Spleen (tissue), 11 donors: ENCODE measurements at regions not wholly inside any gene's neighbourhood (a gene's known extent, or its start where the extent isn't known, plus 50 kb on each side); places are given as distances from the start of the nearest gene placed in this dataset.

ENCODE experiments used
- DNase-seq: peaks from one replicate; pipeline ENCODE4 v3.0.0-alpha.2; 2020
- H3K27ac ChIP-seq, 8 donors: fragments of 200-600 bp; sonication (generic) in 7 of 8; 1 replicate in 4 of 8; 2 replicates in 4 of 8; pipeline versions ENCODE4 v1.5.0 to v1.8.0; 2016 to 2021; ENCODE audit warnings: inconsistent platforms in 4 of 8, mild to moderate bottlenecking in 4 of 8, moderate library complexity in 1 of 8
- H3K27me3 ChIP-seq, 7 donors: fragments of 200-600 bp; sonication (generic) in 6 of 7; replicated peaks in 1 of 7; 1 replicate in 4 of 7; 2 replicates in 3 of 7; pipeline versions ENCODE4 v1.5.0 to v1.8.0; 2016 to 2021; ENCODE audit warnings: inconsistent platforms in 3 of 7, mild to moderate bottlenecking in 1 of 7
- H3K36me3 ChIP-seq, 6 donors: fragments of 200-600 bp; sonication (generic) in 5 of 6; 1 replicate in 4 of 6; 2 replicates in 2 of 6; pipeline versions ENCODE4 v1.5.0 to v1.8.0; 2016 to 2021; ENCODE audit warnings: inconsistent platforms in 2 of 6
- H3K4me1 ChIP-seq, 6 donors: fragments of 200-600 bp; sonication (generic) in 5 of 6; 1 replicate in 3 of 6; 2 replicates in 3 of 6; pipeline versions ENCODE4 v1.5.0 to v1.8.0; 2016 to 2021; ENCODE audit warnings: inconsistent platforms in 3 of 6
- H3K4me3 ChIP-seq, 8 donors: fragments of 200-600 bp; sonication (generic) in 7 of 8; 1 replicate in 4 of 8; 2 replicates in 4 of 8; pipeline versions ENCODE4 v1.5.0 to v1.8.0; 2016 to 2021; ENCODE audit warnings: inconsistent platforms in 4 of 8, mild to moderate bottlenecking in 4 of 8, moderate library complexity in 2 of 8
- H3K9me3 ChIP-seq, 8 donors: fragments of 200-600 bp; sonication (generic) in 7 of 8; 1 replicate in 4 of 8; 2 replicates in 4 of 8; pipeline versions ENCODE4 v1.5.0 to v1.8.0; 2016 to 2021; ENCODE audit warnings: inconsistent platforms in 4 of 8
- POLR2A ChIP-seq, 3 donors: fragments of 450-650 bp; IDR thresholded peaks; one replicate each; pipeline ENCODE4 v1.5.1; 2017; ENCODE audit warnings: antibody characterized with exemption in 3 of 3, mild to moderate bottlenecking in 1 of 3
- POLR2AphosphoS5 ChIP-seq, 3 donors: sonication (generic); formaldehyde crosslinking; IDR thresholded peaks; one replicate each; pipeline ENCODE4 v1.5.1; 2017; ENCODE audit warnings: antibody characterized with exemption in 3 of 3
- WGBS, 5 donors: extraction: QIAGEN DNeasy Blood & Tissue Kit in 3 of 5; methylation state at CpG; one replicate each; pipeline versions ENCODE4 v1.1.5 to v1.1.7; 2013 to 2018; 5-methylcytosine and 5-hydroxymethylcytosine counted together
- intact Hi-C: fragments of 100-400 bp; cut with DNase I; formaldehyde crosslinking; loops from one replicate; pipeline ENCODE4 v1.15.0; 2023; ENCODE audit warnings: low total_unique reads
- TF ChIP-seq, protein P1 (sequence below), 11 experiments: fragments of 200-600 bp in 7 of 11; fragments of 450-650 bp in 4 of 11; sonication (generic) in 4 of 11; IDR thresholded peaks in 8 of 11; conservative IDR thresholded peaks in 3 of 11; 1 replicate in 7 of 11; 2 replicates in 4 of 11; pipeline versions ENCODE4 v1.4.0 to v1.8.0; 2016 to 2021; ENCODE audit warnings: antibody characterized with exemption in 11 of 11, inconsistent platforms in 4 of 11, mild to moderate bottlenecking in 1 of 11
- donor health status: healthy with polysubstance abuse.
- donor health status: DM: no; HTN: no; CAD: no; lungs with moderate emphysema.
- donor health status: DM: no; HTN: no; CAD: no.
- donor health status: Bipolar disorder and iron deficiency.
- donor health status: healthy.
- donor health status: DM: no; HTN: no; CAD: no.
- donor health status: DM: yes; HTN: yes; CAD: no.

DNA sequence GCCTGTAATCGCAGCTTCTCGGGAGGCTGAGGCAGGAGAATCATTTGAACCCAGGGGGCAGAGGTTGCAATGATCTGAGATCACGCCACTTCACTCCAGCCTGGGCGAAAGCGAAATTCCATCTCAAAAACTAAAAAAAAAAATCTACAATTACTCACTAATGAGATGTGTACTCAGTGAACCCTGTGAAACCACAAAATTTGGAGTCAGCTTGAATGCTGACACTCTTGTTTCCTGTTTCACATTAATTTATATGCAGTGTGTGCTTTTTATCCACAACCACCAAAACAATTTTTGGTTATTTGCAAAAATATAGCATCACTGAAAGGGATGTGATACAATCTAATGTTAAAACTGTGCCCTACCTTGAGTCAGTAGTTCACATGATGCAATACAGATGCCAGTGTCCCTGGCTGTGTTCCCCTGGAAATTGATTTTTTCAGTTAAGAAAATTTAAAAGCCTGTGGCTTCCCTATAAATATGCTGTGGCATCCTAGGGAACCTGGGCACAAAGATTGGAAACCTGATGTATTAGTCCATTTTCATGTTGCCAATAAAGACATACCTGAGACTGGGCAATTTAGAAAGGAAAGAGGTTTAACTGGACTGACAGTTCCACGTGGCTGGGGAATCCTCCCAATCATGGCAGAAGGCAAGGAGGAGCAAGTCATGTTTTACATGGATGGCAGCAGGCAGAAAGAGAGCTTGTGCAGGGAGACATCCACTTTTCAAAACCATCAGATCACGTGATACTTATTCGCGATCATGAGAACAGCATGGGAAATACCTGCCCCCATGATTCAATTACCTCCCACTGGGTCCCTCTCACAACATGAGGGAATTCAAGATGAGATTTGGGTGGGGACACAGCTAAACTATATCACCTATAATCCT lies 337.5 kb upstream of the NT5C1B start:
- DNase-seq = no peak
- peaks cover 0 to 3% (median 0%) of the 10 kb centered on the region in 6 donors for H3K4me1 ChIP-seq
- intact Hi-C loops = no loop called here
- H3K27me3 ChIP-seq = no peaks in the 10 kb centered on the region
- peaks cover 0 to 9% (median 0%) of the 10 kb centered on the region in 8 donors for H3K9me3 ChIP-seq
- H3K4me3 ChIP-seq = no peak overlapping the region
- H3K27ac ChIP-seq = no peak overlapping the region
- WGBS, 5 donors = 82 to 86% (median 83%) methylated on average over 9 of the region's 9 CpGs
- no peaks in the 10 kb centered on the region for H3K36me3 ChIP-seq
- TF ChIP-seq POLR2A (IDR thresholded peaks at IDR 0.05) = no peak
- TF ChIP-seq, protein P1, sequence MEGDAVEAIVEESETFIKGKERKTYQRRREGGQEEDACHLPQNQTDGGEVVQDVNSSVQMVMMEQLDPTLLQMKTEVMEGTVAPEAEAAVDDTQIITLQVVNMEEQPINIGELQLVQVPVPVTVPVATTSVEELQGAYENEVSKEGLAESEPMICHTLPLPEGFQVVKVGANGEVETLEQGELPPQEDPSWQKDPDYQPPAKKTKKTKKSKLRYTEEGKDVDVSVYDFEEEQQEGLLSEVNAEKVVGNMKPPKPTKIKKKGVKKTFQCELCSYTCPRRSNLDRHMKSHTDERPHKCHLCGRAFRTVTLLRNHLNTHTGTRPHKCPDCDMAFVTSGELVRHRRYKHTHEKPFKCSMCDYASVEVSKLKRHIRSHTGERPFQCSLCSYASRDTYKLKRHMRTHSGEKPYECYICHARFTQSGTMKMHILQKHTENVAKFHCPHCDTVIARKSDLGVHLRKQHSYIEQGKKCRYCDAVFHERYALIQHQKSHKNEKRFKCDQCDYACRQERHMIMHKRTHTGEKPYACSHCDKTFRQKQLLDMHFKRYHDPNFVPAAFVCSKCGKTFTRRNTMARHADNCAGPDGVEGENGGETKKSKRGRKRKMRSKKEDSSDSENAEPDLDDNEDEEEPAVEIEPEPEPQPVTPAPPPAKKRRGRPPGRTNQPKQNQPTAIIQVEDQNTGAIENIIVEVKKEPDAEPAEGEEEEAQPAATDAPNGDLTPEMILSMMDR (IDR thresholded peaks at IDR 0.05 in 8 of 11, conservative IDR thresholded peaks at IDR 0.05 in 3 of 11) = no peak
- no peak for TF ChIP-seq POLR2AphosphoS5 (IDR thresholded peaks at IDR 0.05)

GRCh38 chr2:18925296-18925695 lies 335.9 kb upstream of the NT5C1B start:
- no peaks in the 10 kb centered on the region for H3K27me3 ChIP-seq
- intact Hi-C loops = no loop called here
- peaks cover 0 to 3% (median 0%) of the 10 kb centered on the region in 6 donors for H3K4me1 ChIP-seq
- H3K27ac ChIP-seq = no peak overlapping the region
- no peak overlapping the region for H3K4me3 ChIP-seq
- H3K36me3 ChIP-seq = no peaks in the 10 kb centered on the region
- DNase-seq = no peak
- peaks cover 0 to 9% (median 2%) of the 10 kb centered on the region in 8 donors for H3K9me3 ChIP-seq
- WGBS, 5 donors = 63 to 79% (median 73%) methylated on average over 2 of the region's 2 CpGs
- TF ChIP-seq POLR2AphosphoS5 (IDR thresholded peaks at IDR 0.05) = no peak
- TF ChIP-seq, protein P1 (IDR thresholded peaks at IDR 0.05 in 8 of 11, conservative IDR thresholded peaks at IDR 0.05 in 3 of 11) = no peak
- no peak for TF ChIP-seq POLR2A (IDR thresholded peaks at IDR 0.05)

DNA sequence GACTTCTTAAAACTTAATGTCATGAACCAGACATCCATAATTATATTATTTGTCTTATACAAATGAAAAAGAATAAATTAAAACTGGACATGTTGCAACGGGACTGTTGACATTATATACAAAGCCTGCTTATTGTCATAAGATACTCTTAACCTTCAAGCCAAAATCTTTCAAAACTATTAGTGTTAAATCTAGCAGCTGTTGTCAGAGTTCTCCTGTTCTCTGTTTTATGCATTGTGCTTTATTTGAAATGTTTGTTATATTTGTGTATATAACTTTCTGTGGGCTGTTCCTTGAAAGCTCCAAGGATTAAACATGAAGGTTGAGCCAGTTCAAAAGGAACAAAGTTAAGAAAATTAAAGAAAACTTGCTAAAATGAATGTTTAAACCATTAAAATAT lies 335.5 kb upstream of the NT5C1B start:
- peaks cover 0 to 9% (median 2%) of the 10 kb centered on the region in 8 donors for H3K9me3 ChIP-seq
- no peak for DNase-seq
- no peaks in the 10 kb centered on the region for H3K27me3 ChIP-seq
- TF ChIP-seq POLR2AphosphoS5 (IDR thresholded peaks at IDR 0.05) = no peak
- TF ChIP-seq POLR2A (IDR thresholded peaks at IDR 0.05) = no peak
- TF ChIP-seq, protein P1 (IDR thresholded peaks at IDR 0.05 in 8 of 11, conservative IDR thresholded peaks at IDR 0.05 in 3 of 11) = no peak
- no peak overlapping the region for H3K4me3 ChIP-seq
- no peaks in the 10 kb centered on the region for H3K36me3 ChIP-seq
- H3K4me1 ChIP-seq = peaks cover 0 to 3% (median 0%) of the 10 kb centered on the region in 6 donors
- whole genome bisulfite sequencing, 5 donors = 63 to 83% (median 75%) methylated on average over 1 of the region's 1 CpG
- intact Hi-C loops = no loop called here
- H3K27ac ChIP-seq = no peak overlapping the region

DNA sequence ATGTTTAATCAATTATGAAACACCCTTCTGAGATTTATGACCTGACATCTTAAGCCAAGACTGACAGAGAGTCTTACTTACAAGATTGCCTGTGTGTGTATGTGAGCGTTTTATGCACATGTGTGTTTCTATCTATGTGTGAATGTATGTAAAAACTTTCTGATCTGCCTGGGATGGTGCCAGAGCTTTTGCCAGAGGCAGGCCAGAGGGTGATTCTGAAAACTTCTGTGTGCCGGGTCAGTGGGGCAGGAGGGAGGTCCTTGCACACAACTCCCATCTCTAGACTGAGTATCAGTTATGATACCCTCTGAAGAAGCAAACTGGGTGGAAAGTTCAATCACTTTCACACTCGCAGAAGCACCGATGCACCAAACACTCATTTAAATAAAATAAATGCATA lies 335.0 kb upstream of the NT5C1B start:
- intact Hi-C loops = no loop called here

More for the DNA sequence above, 335.0 kb upstream of the NT5C1B start:
- Histone ChIP-seq H3K4me1 (peaks cover 0 to 3% (median 0%) of the 10 kb centered on the region in 6 donors), H3K27ac (no peak overlapping the region), H3K36me3 (no peaks in the 10 kb centered on the region), H3K27me3 (no peaks in the 10 kb centered on the region), H3K4me3 (no peak overlapping the region), H3K9me3 (peaks cover 0 to 9% (median 2%) of the 10 kb centered on the region in 8 donors)
- TF ChIP-seq POLR2A (IDR thresholded peaks at IDR 0.05) (no peak), POLR2AphosphoS5 (IDR thresholded peaks at IDR 0.05) (no peak)
- TF ChIP-seq, protein P1 (IDR thresholded peaks at IDR 0.05 in 8 of 11, conservative IDR thresholded peaks at IDR 0.05 in 3 of 11) = no peak
- DNase-seq = no peak
- 82 to 92% (median 91%) methylated on average over 4 of the region's 4 CpGs for WGBS, 5 donors
